ENCODE measurements at regions not wholly inside any gene's neighbourhood (a gene's known extent, or its start where the extent isn't known, plus 50 kb on each side); places are given as distances from the start of the nearest gene placed in this dataset.

GRCh38 chr10:125340903-125341302 is 180.5 kb upstream of the CTBP2 start:
- no peak for DNase-seq (ENCODE audit: low read depth)

- DNase-seq (ENCODE audit: low read depth), result no peak
Observed at GRCh38 chr10:125337510-125337909, 177.1 kb upstream of the CTBP2 start.

GRCh38 chr10:125334545-125334944 is 174.2 kb upstream of the CTBP2 start:
- no peak for DNase-seq (ENCODE audit: low read depth)

GRCh38 chr10:125333769-125334168 is 173.4 kb upstream of the CTBP2 start:
- DNase-seq (ENCODE audit: low read depth), result no peak

GRCh38 chr10:125333209-125333591 is 172.8 kb upstream of the CTBP2 start:
- DNase-seq (ENCODE audit: low read depth), result no peak

GRCh38 chr10:125332548-125333208 is 172.3 kb upstream of the CTBP2 start:
- no peak for DNase-seq (ENCODE audit: low read depth)

- DNase-seq (ENCODE audit: low read depth), result no peak
Observed at GRCh38 chr10:125331056-125331455, 170.7 kb upstream of the CTBP2 start.

GRCh38 chr10:125329056-125329455 is 168.7 kb upstream of the CTBP2 start:
- DNase-seq (ENCODE audit: low read depth), result no peak

- no peak for DNase-seq (ENCODE audit: low read depth)
Observed at GRCh38 chr10:125325326-125325725, 165.0 kb upstream of the CTBP2 start.

GRCh38 chr10:125316436-125316835 is 156.1 kb upstream of the CTBP2 start:
- no peak for DNase-seq (ENCODE audit: low read depth)

GRCh38 chr10:125300937-125301336 is 140.6 kb upstream of the CTBP2 start:
- DNase-seq (ENCODE audit: low read depth), result no peak

- DNase-seq (ENCODE audit: low read depth), result no peak
Observed at GRCh38 chr10:125299461-125299860, 139.1 kb upstream of the CTBP2 start.

- no peak for DNase-seq (ENCODE audit: low read depth)
Observed at GRCh38 chr10:125296598-125296997, 136.2 kb upstream of the CTBP2 start.

- no peak for DNase-seq (ENCODE audit: low read depth)
Observed at GRCh38 chr10:125294109-125294508, 133.7 kb upstream of the CTBP2 start.

GRCh38 chr10:125291836-125292235 is 131.5 kb upstream of the CTBP2 start:
- no peak for DNase-seq (ENCODE audit: low read depth)

- no peak for DNase-seq (ENCODE audit: low read depth)
Observed at GRCh38 chr10:125289461-125289860, 129.1 kb upstream of the CTBP2 start.

GRCh38 chr10:125284875-125285597 is 124.7 kb upstream of the CTBP2 start:
- DNase-seq (ENCODE audit: low read depth), result peak; percentile 44

GRCh38 chr10:125283836-125284614 is 123.7 kb upstream of the CTBP2 start:
- DNase-seq (ENCODE audit: low read depth), result no peak

- DNase-seq (ENCODE audit: low read depth), result no peak
Observed at GRCh38 chr10:125283191-125283835, 123.0 kb upstream of the CTBP2 start.

- no peak for DNase-seq (ENCODE audit: low read depth)
Observed at GRCh38 chr10:125281091-125281490, 120.7 kb upstream of the CTBP2 start.

- no peak for DNase-seq (ENCODE audit: low read depth)
Observed at GRCh38 chr10:125276133-125276532, 115.8 kb upstream of the CTBP2 start.

- DNase-seq (ENCODE audit: low read depth), result no peak
Observed at GRCh38 chr10:125274961-125275360, 114.6 kb upstream of the CTBP2 start.

GRCh38 chr10:125273023-125273422 is 112.7 kb upstream of the CTBP2 start:
- DNase-seq (ENCODE audit: low read depth), result no peak
